ENCODE measurements at regions not wholly inside any gene's neighbourhood (a gene's known extent, or its start where the extent isn't known, plus 50 kb on each side); places are given as distances from the start of the nearest gene placed in this dataset.

GRCh38 chr1:231108516-231109302 is 53.1 kb upstream of the TRIM67 start:
- no peak overlapping the region for H3K27ac ChIP-seq (ENCODE audit: low read depth in 1 of 2, low read length in 2 of 2)
- H3K36me3 Mint-ChIP-seq (ENCODE audit: low read depth): no peaks in the 10 kb centered on the region
- POLR2A ChIA-PET: interaction anchor here (0.5 to 1.2 kb wide), 2 partner anchors 68 to 132 kb away, joined by 3 to 5 read pairs; partner anchors contain the start of gene FAM89A
- no peaks in the 10 kb centered on the region for H3K36me3 ChIP-seq (ENCODE audit: insufficient read depth, low read length)
- TF ChIP-seq CTCF (IDR thresholded peaks at IDR 0.05): no peak
- DNase-seq (no peak), ATAC-seq (ENCODE audit: poor library complexity) (no peak)
- H3K9me3 ChIP-seq (ENCODE audit: control insufficient read depth in 1 of 2, insufficient read depth in 1 of 2, low read length in 2 of 2): peaks cover 4% of the 10 kb centered on the region in 2 experiments
- CTCF ChIA-PET: no interaction called here
- H3K4me1 ChIP-seq (ENCODE audit: insufficient read depth, low read length): no peaks in the 10 kb centered on the region
- H3K4me1 Mint-ChIP-seq (ENCODE audit: low read depth): peaks cover 17% of the 10 kb centered on the region
- H3K27ac Mint-ChIP-seq: peak overlapping the region; percentile 9
- intact Hi-C loops (cut with DNase I, micrococcal nuclease): loop anchor here in 1 of 2 experiments (10.0 kb wide), 1 partner anchor 304 kb away; no protein-coding TSS in a partner anchor
- H3K9me3 Mint-ChIP-seq: peaks cover 5% of the 10 kb centered on the region
- H3K27me3 ChIP-seq (ENCODE audit: control insufficient read depth in 1 of 2, insufficient read depth in 2 of 2, low read length in 2 of 2): peaks cover 6 to 7% of the 10 kb centered on the region in 2 experiments
- H3K4me3 Mint-ChIP-seq: peak overlapping the region; percentile 55
- peaks cover 19% of the 10 kb centered on the region for H3K27me3 Mint-ChIP-seq
- H3K4me3 ChIP-seq (ENCODE audit: low read length): no peak overlapping the region

GRCh38 chr1:231107600-231108326 is 54.1 kb upstream of the TRIM67 start:
- peaks cover 6 to 7% of the 10 kb centered on the region in 2 experiments for H3K27me3 ChIP-seq (ENCODE audit: control insufficient read depth in 1 of 2, insufficient read depth in 2 of 2, low read length in 2 of 2)
- CTCF ChIA-PET: no interaction called here
- peaks cover 17% of the 10 kb centered on the region for H3K4me1 Mint-ChIP-seq (ENCODE audit: low read depth)
- H3K27ac ChIP-seq (ENCODE audit: low read depth in 1 of 2, low read length in 2 of 2): no peak overlapping the region
- DNase-seq (no peak), ATAC-seq (ENCODE audit: poor library complexity) (no peak)
- no peak overlapping the region for H3K27ac Mint-ChIP-seq
- H3K4me1 ChIP-seq (ENCODE audit: insufficient read depth, low read length): no peaks in the 10 kb centered on the region
- peaks cover 4% of the 10 kb centered on the region in 2 experiments for H3K9me3 ChIP-seq (ENCODE audit: control insufficient read depth in 1 of 2, insufficient read depth in 1 of 2, low read length in 2 of 2)
- H3K4me3 Mint-ChIP-seq: no peak overlapping the region
- TF ChIP-seq CTCF (IDR thresholded peaks at IDR 0.05): no peak
- H3K36me3 Mint-ChIP-seq (ENCODE audit: low read depth): no peaks in the 10 kb centered on the region
- intact Hi-C loops (cut with DNase I, micrococcal nuclease): loop anchor here in 1 of 2 experiments (10.0 kb wide), 1 partner anchor 303 kb away; no protein-coding TSS in a partner anchor
- H3K27me3 Mint-ChIP-seq: peaks cover 18% of the 10 kb centered on the region
- POLR2A ChIA-PET: interaction anchor here (0.5 to 1.2 kb wide), 2 partner anchors 67 to 133 kb away, joined by 3 to 5 read pairs; partner anchors contain the start of gene FAM89A
- peaks cover 5% of the 10 kb centered on the region for H3K9me3 Mint-ChIP-seq
- H3K4me3 ChIP-seq (ENCODE audit: low read length): no peak overlapping the region
- no peaks in the 10 kb centered on the region for H3K36me3 ChIP-seq (ENCODE audit: insufficient read depth, low read length)

- ATAC-seq (ENCODE audit: poor library complexity): no peak
- intact Hi-C loops (cut with DNase I, micrococcal nuclease): loop anchor here in 1 of 2 experiments (10.0 kb wide), 1 partner anchor 302 kb away; no protein-coding TSS in a partner anchor
- Mint-ChIP-seq H3K4me1 (ENCODE audit: low read depth) (peaks cover 17% of the 10 kb centered on the region), H3K27me3 (peaks cover 20% of the 10 kb centered on the region), H3K27ac (no peak overlapping the region), H3K4me3 (no peak overlapping the region), H3K9me3 (peaks cover 3% of the 10 kb centered on the region), H3K36me3 (ENCODE audit: low read depth) (no peaks in the 10 kb centered on the region)
- ChIA-PET POLR2A (no interaction called here), CTCF (no interaction called here)
- no peak overlapping the region for H3K4me3 ChIP-seq (ENCODE audit: low read length)
- no peaks in the 10 kb centered on the region for H3K4me1 ChIP-seq (ENCODE audit: insufficient read depth, low read length)
- DNase-seq: no peak
- peaks cover 3 to 4% of the 10 kb centered on the region in 2 experiments for H3K9me3 ChIP-seq (ENCODE audit: control insufficient read depth in 1 of 2, insufficient read depth in 1 of 2, low read length in 2 of 2)
- no peak for TF ChIP-seq CTCF (IDR thresholded peaks at IDR 0.05)
- H3K27me3 ChIP-seq (ENCODE audit: control insufficient read depth in 1 of 2, insufficient read depth in 2 of 2, low read length in 2 of 2): peaks cover 6 to 7% of the 10 kb centered on the region in 2 experiments
- no peak overlapping the region for H3K27ac ChIP-seq (ENCODE audit: low read depth in 1 of 2, low read length in 2 of 2)
- H3K36me3 ChIP-seq (ENCODE audit: insufficient read depth, low read length): no peaks in the 10 kb centered on the region
Observed at GRCh38 chr1:231107151-231107550, 54.7 kb upstream of the TRIM67 start.

Data from CD4-positive, alpha-beta T cell (primary cell).